AG04450 (cell line): ENCODE measurements at regions not wholly inside any gene's neighbourhood (a gene's known extent, or its start where the extent isn't known, plus 50 kb on each side); places are given as distances from the start of the nearest gene placed in this dataset.

Source experiments
- CTCF ChIA-PET: fragments of 300-600, 350-600 bp; formaldehyde crosslinking; extraction: SDS; loops from one replicate; lab custom pipeline; 2022; ENCODE audit warnings: antibody characterized with exemption, inconsistent platforms; lab: Charles Lee
- POLR2A ChIA-PET: fragments of 350-600 bp; formaldehyde crosslinking; extraction: SDS; loops from one replicate; lab custom pipeline; 2021; ENCODE audit warnings: antibody characterized with exemption, inconsistent platforms; lab: Yijun Ruan, JAX
- DNase-seq: peaks from one replicate; pipeline ENCODE4 v3.0.0-alpha.2; 2011; ENCODE audit warnings: low read depth, low spot score
- H3K27ac ChIP-seq: one replicate; pipeline ENCODE4 v1.5.1; 2012; ENCODE audit warnings: low read depth, low read length, control low read depth
- H3K27me3 ChIP-seq: one replicate; pipeline ENCODE4 v1.6.0; 2012; ENCODE audit warnings: low read length; ENCODE audit not compliant: control insufficient read depth, insufficient read depth
- H3K4me3 ChIP-seq: 2 replicates; pipeline ENCODE4 v1.5.1; 2011; ENCODE audit warnings: mild to moderate bottlenecking, low read depth, low read length, control low read depth
- H3K9me3 ChIP-seq: 2 replicates; pipeline ENCODE4 v1.5.1; 2012; ENCODE audit warnings: low read length; ENCODE audit not compliant: control insufficient read depth, insufficient read depth
- CTCF ChIP-seq: IDR thresholded peaks from 2 replicates; pipeline ENCODE4 v1.5.1; 2011; ENCODE audit warnings: low read depth, low read length, control low read depth, inconsistent platforms

GRCh38 chr13:111406636-111407035, 86.2 kb downstream of the TEX29 start:
- no peak for DNase-seq

GRCh38 chr13:111407381-111408131, 87.1 kb downstream of the TEX29 start:
- CTCF ChIA-PET: no interaction called here

More at GRCh38 chr13:111406636-111407035, 86.2 kb downstream of the TEX29 start:
- peaks cover 15% of the 10 kb centered on the region for H3K27me3 ChIP-seq
- ChIA-PET CTCF (no interaction called here), POLR2A (no interaction called here)
- H3K27ac ChIP-seq: no peak overlapping the region
- H3K9me3 ChIP-seq: peaks cover 9% of the 10 kb centered on the region; the same call in 1 of the 2 replicates
- H3K4me3 ChIP-seq: no peak overlapping the region
- TF ChIP-seq CTCF: no peak

GRCh38 chr13:111409413-111409812, 89.0 kb downstream of the TEX29 start:
- Histone ChIP-seq H3K4me3 (no peak overlapping the region), H3K27ac (no peak overlapping the region), H3K9me3 (peaks cover 7% of the 10 kb centered on the region; the same call in 1 of the 2 replicates), H3K27me3 (peaks cover 17% of the 10 kb centered on the region)
- ChIA-PET CTCF (no interaction called here), POLR2A (no interaction called here)
- no peak for TF ChIP-seq CTCF
- no peak for DNase-seq

More at GRCh38 chr13:111407381-111408131, 87.1 kb downstream of the TEX29 start:
- no peak for DNase-seq
- Histone ChIP-seq H3K27me3 (peaks cover 17% of the 10 kb centered on the region), H3K27ac (no peak overlapping the region), H3K4me3 (no peak overlapping the region), H3K9me3 (peaks cover 9% of the 10 kb centered on the region; the same call in 1 of the 2 replicates)
- TF ChIP-seq CTCF: no peak
- POLR2A ChIA-PET: no interaction called here

- H3K27me3 ChIP-seq: peaks cover 17% of the 10 kb centered on the region
- DNase-seq: no peak
- H3K9me3 ChIP-seq: peaks cover 7% of the 10 kb centered on the region; the same call in 1 of the 2 replicates
- H3K27ac ChIP-seq: no peak overlapping the region
- POLR2A ChIA-PET: no interaction called here
- TF ChIP-seq CTCF: no peak
- H3K4me3 ChIP-seq: no peak overlapping the region
- CTCF ChIA-PET: interaction anchor here (0.6 to 1.4 kb wide), 2 partner anchors 17 to 187 kb away, joined by 3 read pairs; no protein-coding TSS in a partner anchor
These were observed 90.0 kb downstream of the TEX29 start for GRCh38 chr13:111410232-111411021.
